Choroid plexus epithelial cell (primary cell): ENCODE measurements at regions not wholly inside any gene's neighbourhood (a gene's known extent, or its start where the extent isn't known, plus 50 kb on each side); places are given as distances from the start of the nearest gene placed in this dataset.

Source experiments
- DNase-seq: peaks from one replicate; pipeline ENCODE4 v3.0.0-alpha.2; 2010; ENCODE audit warnings: low read depth
- H3K4me3 ChIP-seq: 2 replicates; pipeline ENCODE4 v1.5.1; 2011; ENCODE audit warnings: low read depth, mild to moderate bottlenecking, control low read depth, low read length, moderate library complexity
- TF ChIP-seq, protein P1 (sequence below): conservative IDR thresholded peaks from 2 replicates; pipeline ENCODE4 v1.5.1; 2011; ENCODE audit warnings: low read depth, mild to moderate bottlenecking, control low read depth, inconsistent platforms, low read length, moderate library complexity

DNA sequence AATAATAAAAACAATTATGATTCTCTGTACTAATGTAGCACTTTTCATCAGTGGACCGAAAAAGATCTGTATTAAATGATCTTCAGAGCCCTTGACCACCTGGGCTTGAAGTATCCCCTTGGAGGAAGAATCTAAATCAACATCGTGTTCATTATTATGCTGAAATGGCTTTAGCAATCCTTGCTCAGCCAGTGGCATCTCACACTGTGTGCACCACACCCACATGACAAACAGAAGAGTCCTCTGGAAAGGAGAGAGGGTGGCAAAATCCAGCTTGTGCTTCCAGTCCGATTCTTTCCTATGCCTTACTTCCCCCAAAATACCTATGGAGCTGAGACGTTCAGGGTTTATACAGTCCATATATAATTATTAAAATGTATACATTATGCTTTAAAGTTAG lies 318.5 kb upstream of the RUNX1 start:
- DNase-seq: no peak
- no peak overlapping the region for H3K4me3 ChIP-seq
- TF ChIP-seq, protein P1, sequence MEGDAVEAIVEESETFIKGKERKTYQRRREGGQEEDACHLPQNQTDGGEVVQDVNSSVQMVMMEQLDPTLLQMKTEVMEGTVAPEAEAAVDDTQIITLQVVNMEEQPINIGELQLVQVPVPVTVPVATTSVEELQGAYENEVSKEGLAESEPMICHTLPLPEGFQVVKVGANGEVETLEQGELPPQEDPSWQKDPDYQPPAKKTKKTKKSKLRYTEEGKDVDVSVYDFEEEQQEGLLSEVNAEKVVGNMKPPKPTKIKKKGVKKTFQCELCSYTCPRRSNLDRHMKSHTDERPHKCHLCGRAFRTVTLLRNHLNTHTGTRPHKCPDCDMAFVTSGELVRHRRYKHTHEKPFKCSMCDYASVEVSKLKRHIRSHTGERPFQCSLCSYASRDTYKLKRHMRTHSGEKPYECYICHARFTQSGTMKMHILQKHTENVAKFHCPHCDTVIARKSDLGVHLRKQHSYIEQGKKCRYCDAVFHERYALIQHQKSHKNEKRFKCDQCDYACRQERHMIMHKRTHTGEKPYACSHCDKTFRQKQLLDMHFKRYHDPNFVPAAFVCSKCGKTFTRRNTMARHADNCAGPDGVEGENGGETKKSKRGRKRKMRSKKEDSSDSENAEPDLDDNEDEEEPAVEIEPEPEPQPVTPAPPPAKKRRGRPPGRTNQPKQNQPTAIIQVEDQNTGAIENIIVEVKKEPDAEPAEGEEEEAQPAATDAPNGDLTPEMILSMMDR: no peak

- no peak overlapping the region for H3K4me3 ChIP-seq
- DNase-seq: peak; percentile 79
- TF ChIP-seq, protein P1: no peak
These were observed 317.4 kb upstream of the RUNX1 start for GRCh38 chr21:35366394-35367080.

DNA sequence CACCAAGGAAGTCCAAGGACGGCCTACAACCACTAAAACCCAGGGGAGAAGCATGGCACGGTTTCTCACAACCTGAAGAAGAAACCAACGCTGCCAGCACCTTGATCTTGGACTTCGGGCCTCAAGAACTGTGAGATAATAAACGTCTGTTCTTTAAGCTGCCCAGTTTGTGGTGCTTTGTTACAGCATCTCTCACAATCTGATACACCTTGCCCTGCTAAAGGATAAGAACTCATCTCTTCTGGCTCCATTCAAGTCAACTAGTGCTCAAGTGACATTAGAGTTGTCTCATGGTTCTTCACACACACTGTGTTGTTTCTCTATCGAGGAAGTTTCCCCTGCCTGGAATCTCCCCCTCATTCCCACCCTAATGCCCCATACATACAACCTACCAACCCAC lies 314.4 kb upstream of the RUNX1 start:
- no peak overlapping the region for H3K4me3 ChIP-seq
- DNase-seq: no peak
- TF ChIP-seq, protein P1: no peak

DNA sequence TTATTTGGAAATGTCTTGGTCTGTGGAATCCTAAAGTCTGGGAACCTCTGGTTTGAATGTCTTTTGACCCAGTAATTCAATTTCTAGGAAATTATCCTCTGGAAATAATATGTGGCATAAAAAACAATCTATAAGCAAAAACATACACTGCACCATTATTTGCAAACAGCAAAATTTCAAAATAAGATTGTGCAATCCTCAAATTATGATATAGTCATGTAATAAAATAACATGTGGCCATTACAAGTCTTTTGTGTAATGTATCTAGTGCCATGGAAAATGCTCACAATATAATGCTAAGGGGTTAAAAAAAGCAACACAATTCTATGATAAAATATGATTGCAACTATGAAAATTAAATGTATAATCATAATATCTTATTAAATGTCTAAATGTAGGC lies 312.9 kb upstream of the RUNX1 start:
- DNase-seq: no peak
- H3K4me3 ChIP-seq: no peak overlapping the region
- TF ChIP-seq, protein P1: no peak

GRCh38 chr21:35360870-35361570 lies 311.9 kb upstream of the RUNX1 start:
- DNase-seq: no peak
- TF ChIP-seq, protein P1: no peak
- H3K4me3 ChIP-seq: no peak overlapping the region

DNA sequence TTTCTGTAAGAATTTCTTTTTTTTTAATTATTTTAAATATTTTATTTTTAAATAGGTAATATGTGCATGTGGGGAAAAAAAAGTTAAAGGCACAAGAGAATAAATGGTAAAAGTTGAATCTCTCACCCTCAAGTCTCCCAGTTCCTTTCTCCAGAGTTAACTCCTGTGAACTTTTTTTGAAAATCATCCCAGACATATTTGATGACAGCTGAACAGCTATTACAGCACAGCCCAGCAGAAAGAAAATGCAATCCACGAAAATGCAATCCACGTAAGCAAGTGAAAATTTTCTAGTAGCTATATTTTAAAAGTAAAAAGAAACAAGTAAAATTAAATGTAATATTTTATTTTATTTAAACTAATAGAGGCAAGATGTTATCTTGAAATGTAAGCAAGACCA lies 310.0 kb upstream of the RUNX1 start:
- DNase-seq: peak; percentile 21
- H3K4me3 ChIP-seq: no peak overlapping the region
- TF ChIP-seq, protein P1: no peak

GRCh38 chr21:35358008-35358407 lies 308.9 kb upstream of the RUNX1 start:
- no peak for DNase-seq
- no peak overlapping the region for H3K4me3 ChIP-seq
- TF ChIP-seq, protein P1: no peak
